IPS-15b (cell line): ENCODE measurements at regions not wholly inside any gene's neighbourhood (a gene's known extent, or its start where the extent isn't known, plus 50 kb on each side); places are given as distances from the start of the nearest gene placed in this dataset.

Experiments
- H3K27me3 ChIP-seq: one replicate; pipeline ENCODE4 v1.6.1; 2013; ENCODE audit warnings: low read length; ENCODE audit not compliant: control insufficient read depth, insufficient read depth
- H3K36me3 ChIP-seq: one replicate; pipeline ENCODE4 v1.6.1; 2013; ENCODE audit warnings: low read length; ENCODE audit not compliant: control insufficient read depth, insufficient read depth
- H3K4me1 ChIP-seq: one replicate; pipeline ENCODE4 v1.6.1; 2013; ENCODE audit warnings: mild to moderate bottlenecking, low read length; ENCODE audit not compliant: control insufficient read depth, insufficient read depth
- H3K4me3 ChIP-seq: one replicate; pipeline ENCODE4 v1.5.1; 2013; ENCODE audit warnings: low read depth, low read length
- H3K9ac ChIP-seq: one replicate; pipeline ENCODE4 v1.6.1; 2013; ENCODE audit warnings: low read depth, mild to moderate bottlenecking, low read length
- H3K9me3 ChIP-seq: one replicate; pipeline ENCODE4 v1.6.1; 2013; ENCODE audit warnings: mild to moderate bottlenecking, low read length; ENCODE audit not compliant: control insufficient read depth, insufficient read depth

- no peak overlapping the region for H3K4me3 ChIP-seq
- H3K9ac ChIP-seq: no peak overlapping the region
- H3K4me1 ChIP-seq: peaks cover 12% of the 10 kb centered on the region
- no peaks in the 10 kb centered on the region for H3K27me3 ChIP-seq
- H3K9me3 ChIP-seq: no peaks in the 10 kb centered on the region
- no peaks in the 10 kb centered on the region for H3K36me3 ChIP-seq
Observed at GRCh38 chr1:224872832-224873433, 56.5 kb upstream of the DNAH14 start.

GRCh38 chr1:224873434-224874369 is 55.8 kb upstream of the DNAH14 start:
- no peaks in the 10 kb centered on the region for H3K27me3 ChIP-seq
- no peak overlapping the region for H3K4me3 ChIP-seq
- no peaks in the 10 kb centered on the region for H3K36me3 ChIP-seq
- no peak overlapping the region for H3K9ac ChIP-seq
- peaks cover 12% of the 10 kb centered on the region for H3K4me1 ChIP-seq
- no peaks in the 10 kb centered on the region for H3K9me3 ChIP-seq

GRCh38 chr1:224874775-224875174 is 54.7 kb upstream of the DNAH14 start:
- H3K4me1 ChIP-seq: peaks cover 12% of the 10 kb centered on the region
- H3K4me3 ChIP-seq: no peak overlapping the region
- H3K27me3 ChIP-seq: no peaks in the 10 kb centered on the region
- H3K9me3 ChIP-seq: no peaks in the 10 kb centered on the region
- H3K9ac ChIP-seq: no peak overlapping the region
- H3K36me3 ChIP-seq: no peaks in the 10 kb centered on the region

- H3K4me3 ChIP-seq: no peak overlapping the region
- H3K36me3 ChIP-seq: no peaks in the 10 kb centered on the region
- H3K27me3 ChIP-seq: no peaks in the 10 kb centered on the region
- peaks cover 23% of the 10 kb centered on the region for H3K4me1 ChIP-seq
- no peak overlapping the region for H3K9ac ChIP-seq
- H3K9me3 ChIP-seq: no peaks in the 10 kb centered on the region
Observed at GRCh38 chr1:224879162-224879803, 50.2 kb upstream of the DNAH14 start.
